ENCODE measurements at regions not wholly inside any gene's neighbourhood (a gene's known extent, or its start where the extent isn't known, plus 50 kb on each side); places are given as distances from the start of the nearest gene placed in this dataset.

GRCh38 chr6:80566361-80566760 lies 459.9 kb downstream of the BCKDHB start:
- no peaks in the 10 kb centered on the region for H3K27me3 ChIP-seq (ENCODE audit: insufficient read depth, low read length)
- ATAC-seq (no peak), DNase-seq (ENCODE audit: low read depth, low spot score) (no peak)
- CTCF ChIA-PET, result no interaction called here
- H4K20me1 ChIP-seq (ENCODE audit: insufficient read depth), result no peaks in the 10 kb centered on the region
- RAD21 ChIA-PET (ENCODE audit: low non-redundant PET in 1 of 2, low total read pairs in 2 of 2, uncharacterized antibody in 2 of 2, unreplicated experiment in 2 of 2), result no interaction called here
- H3K9me3 ChIP-seq (ENCODE audit: control insufficient read depth in 1 of 2, insufficient read depth in 1 of 2, low read depth in 1 of 2, low read length in 2 of 2), result no peaks in the 10 kb centered on the region
- no peaks in the 10 kb centered on the region for H3K79me2 ChIP-seq (ENCODE audit: insufficient read depth, low read length)
- H3K4me2 ChIP-seq (ENCODE audit: low read length), result no peak overlapping the region
- H3K27ac ChIP-seq (ENCODE audit: low read depth, low read length), result no peak overlapping the region
- H3K36me3 ChIP-seq (ENCODE audit: control insufficient read depth in 1 of 2, insufficient read depth in 2 of 2, low read length in 2 of 2), result no peaks in the 10 kb centered on the region
- no peaks in the 10 kb centered on the region for H3K4me1 ChIP-seq (ENCODE audit: control insufficient read depth in 1 of 2, insufficient read depth in 2 of 2, low read length in 2 of 2)
- intact Hi-C loops (cut with micrococcal nuclease), result no loop called here
- TF ChIP-seq ZBTB33 (IDR thresholded peaks at IDR 0.05; ENCODE audit: extremely low read depth, insufficient replicate concordance, low read length) (no peak), SP1 (IDR thresholded peaks at IDR 0.05; ENCODE audit: low read depth) (no peak)
- no peak overlapping the region for H3K4me3 ChIP-seq (replicated peaks in 1 of 2; ENCODE audit: low read depth in 1 of 2, low read length in 2 of 2)
- no peak overlapping the region for H2AFZ ChIP-seq (ENCODE audit: low read depth, low read length, poor library complexity, severe bottlenecking)
- H3K9me2 ChIP-seq (ENCODE audit: insufficient read depth), result no peaks in the 10 kb centered on the region
- H3K9ac ChIP-seq (ENCODE audit: low read length), result no peak overlapping the region
- BruUV-seq (replicated peaks), result no TSS peak
- POLR2A ChIA-PET, result no interaction called here

DNA sequence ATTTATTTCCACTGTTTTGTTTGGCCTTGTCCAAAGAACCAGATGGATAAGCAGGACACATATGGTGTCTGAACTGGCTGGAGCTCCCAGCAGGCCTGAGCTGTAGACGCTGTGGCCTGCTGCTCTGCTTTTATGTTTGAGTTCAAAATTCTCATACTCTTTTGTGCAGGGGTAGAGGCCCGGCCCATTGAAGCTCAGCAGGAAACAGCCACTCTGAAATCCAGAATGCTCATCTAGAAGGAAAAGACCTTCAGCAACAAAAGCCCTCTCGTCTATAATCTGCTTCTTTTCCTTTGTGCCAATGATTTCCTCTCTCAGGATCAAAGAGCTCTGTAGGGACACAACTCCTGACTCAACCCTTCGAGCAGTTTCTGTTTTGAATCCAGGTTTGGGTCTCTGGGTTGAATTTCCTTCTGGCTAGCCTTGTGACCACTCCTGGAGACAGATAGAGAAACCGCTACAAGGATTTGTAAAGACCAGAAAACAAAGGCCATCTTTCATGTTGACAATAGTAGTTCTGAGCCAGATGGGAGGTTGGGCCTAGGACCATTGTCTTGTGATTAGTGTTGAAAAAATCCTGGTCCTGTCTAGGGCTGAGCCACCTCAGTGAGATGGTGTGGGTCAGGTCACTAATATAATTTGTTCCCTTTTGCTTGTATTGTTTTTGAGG lies 446.7 kb downstream of the BCKDHB start:
- H3K27me3 ChIP-seq (ENCODE audit: insufficient read depth, low read length), result no peaks in the 10 kb centered on the region
- intact Hi-C loops (cut with micrococcal nuclease), result no loop called here
- no peaks in the 10 kb centered on the region for H4K20me1 ChIP-seq (ENCODE audit: insufficient read depth)
- TF ChIP-seq SIN3A (IDR thresholded peaks at IDR 0.05; ENCODE audit: low read depth), result no peak
- no peak overlapping the region for H3K27ac ChIP-seq (ENCODE audit: low read depth, low read length)
- H2AFZ ChIP-seq (ENCODE audit: low read depth, low read length, poor library complexity, severe bottlenecking), result no peak overlapping the region
- ATAC-seq (no peak), DNase-seq (ENCODE audit: low read depth, low spot score) (no peak)
- H3K9me3 ChIP-seq (ENCODE audit: control insufficient read depth in 1 of 2, insufficient read depth in 1 of 2, low read depth in 1 of 2, low read length in 2 of 2), result no peaks in the 10 kb centered on the region
- ChIA-PET POLR2A (no interaction called here), RAD21 (ENCODE audit: low non-redundant PET in 1 of 2, low total read pairs in 2 of 2, uncharacterized antibody in 2 of 2, unreplicated experiment in 2 of 2) (no interaction called here), CTCF (no interaction called here)
- no peak overlapping the region for H3K4me3 ChIP-seq (replicated peaks in 1 of 2; ENCODE audit: low read depth in 1 of 2, low read length in 2 of 2)
- H3K9ac ChIP-seq (ENCODE audit: low read length), result no peak overlapping the region
- H3K4me2 ChIP-seq (ENCODE audit: low read length), result no peak overlapping the region
- no peaks in the 10 kb centered on the region; the same call in 1 of the 2 replicates for H3K9me2 ChIP-seq (ENCODE audit: insufficient read depth)
- no peaks in the 10 kb centered on the region for H3K36me3 ChIP-seq (ENCODE audit: control insufficient read depth in 1 of 2, insufficient read depth in 2 of 2, low read length in 2 of 2)
- no peaks in the 10 kb centered on the region for H3K79me2 ChIP-seq (ENCODE audit: insufficient read depth, low read length)
- no peaks in the 10 kb centered on the region for H3K4me1 ChIP-seq (ENCODE audit: control insufficient read depth in 1 of 2, insufficient read depth in 2 of 2, low read length in 2 of 2)
- no TSS peak for BruUV-seq (replicated peaks)
